Activated gamma-delta T cell treated with Interleukin-2 at 50 U/mL for 16 hours (primary cell): ENCODE measurements at regions not wholly inside any gene's neighbourhood (a gene's known extent, or its start where the extent isn't known, plus 50 kb on each side); places are given as distances from the start of the nearest gene placed in this dataset.

Experiments
- DNase-seq: peaks from one replicate; pipeline ENCODE4 v3.0.0-alpha.2; 2020

DNA sequence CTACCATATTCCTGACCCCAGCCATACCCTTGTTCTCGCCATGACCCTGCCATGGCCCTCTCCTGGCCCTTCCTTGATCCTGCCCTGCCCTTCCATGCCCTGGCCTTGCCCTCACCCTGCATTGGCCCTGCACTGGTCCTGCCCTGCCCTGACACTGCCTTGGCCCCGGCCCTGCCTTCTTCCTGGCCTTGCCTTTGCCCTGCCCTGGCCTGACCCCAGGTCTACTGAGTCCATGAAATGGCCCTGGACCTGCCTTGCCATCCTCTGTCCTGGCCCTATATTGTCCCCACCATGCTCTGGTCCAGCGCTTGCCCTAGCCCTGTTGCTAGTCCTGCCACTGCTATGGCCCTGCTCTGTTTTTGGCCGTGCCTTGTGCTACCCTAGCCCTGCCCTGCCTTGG lies 536.1 kb downstream of the FOXD4L6 start:
- DNase-seq: peak; percentile 2

DNA sequence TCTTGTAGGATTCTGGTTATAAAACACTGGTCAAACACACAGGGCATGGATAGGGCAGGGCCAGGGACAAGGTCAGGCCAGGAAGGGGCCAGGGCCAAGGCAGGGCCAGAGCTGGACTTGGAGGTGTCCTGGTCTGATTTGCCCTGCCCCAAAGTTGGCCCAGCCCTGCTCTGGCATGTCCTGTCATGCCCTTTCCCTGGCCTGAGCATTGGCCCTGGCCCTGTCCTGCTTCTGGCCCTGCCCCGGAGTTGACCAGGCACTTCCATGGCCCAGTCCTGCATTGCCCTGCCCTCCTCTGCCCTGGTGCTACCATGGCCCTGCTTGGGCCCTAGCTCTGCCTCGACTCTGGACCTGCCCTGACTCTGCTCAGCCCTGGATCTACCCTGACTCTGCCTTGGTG lies 536.6 kb downstream of the FOXD4L6 start:
- DNase-seq: peak; percentile 3

DNA sequence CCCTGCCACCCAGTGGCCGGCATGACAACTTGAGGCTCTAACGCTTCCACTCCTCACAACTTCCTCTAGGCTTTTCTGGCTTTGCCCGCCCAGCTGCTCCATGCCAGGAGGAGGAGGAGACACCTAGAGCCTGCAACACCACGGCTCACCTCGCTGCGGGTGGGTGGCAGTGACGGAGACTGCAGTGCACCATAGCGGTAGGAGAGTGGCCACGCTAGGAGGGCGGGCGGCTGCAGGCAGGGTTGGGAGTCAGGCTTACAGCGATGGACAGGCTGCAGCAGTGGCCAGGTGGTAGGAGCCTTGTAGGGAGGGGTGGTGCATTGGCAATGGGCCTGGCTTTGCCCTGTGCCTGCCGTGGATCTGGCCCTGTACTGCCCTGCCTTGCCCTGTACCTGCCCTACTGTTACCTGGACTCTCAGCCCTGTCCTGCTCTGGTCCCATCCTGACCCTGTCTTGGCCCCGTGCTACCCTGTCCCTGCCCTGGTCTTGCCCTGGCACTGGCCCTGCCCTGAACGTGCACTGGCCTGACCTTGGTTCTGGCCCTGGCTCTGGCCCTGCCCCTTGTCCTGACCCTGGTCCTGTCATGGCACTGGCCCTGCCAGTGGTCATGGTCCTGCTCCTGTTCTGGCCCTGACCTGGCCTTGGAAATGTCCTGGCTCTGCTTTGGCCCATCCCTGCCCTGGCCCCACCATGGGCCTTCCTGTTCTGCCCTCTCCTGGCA lies 540.8 kb downstream of the FOXD4L6 start:
- peak; percentile 1 for DNase-seq

DNA sequence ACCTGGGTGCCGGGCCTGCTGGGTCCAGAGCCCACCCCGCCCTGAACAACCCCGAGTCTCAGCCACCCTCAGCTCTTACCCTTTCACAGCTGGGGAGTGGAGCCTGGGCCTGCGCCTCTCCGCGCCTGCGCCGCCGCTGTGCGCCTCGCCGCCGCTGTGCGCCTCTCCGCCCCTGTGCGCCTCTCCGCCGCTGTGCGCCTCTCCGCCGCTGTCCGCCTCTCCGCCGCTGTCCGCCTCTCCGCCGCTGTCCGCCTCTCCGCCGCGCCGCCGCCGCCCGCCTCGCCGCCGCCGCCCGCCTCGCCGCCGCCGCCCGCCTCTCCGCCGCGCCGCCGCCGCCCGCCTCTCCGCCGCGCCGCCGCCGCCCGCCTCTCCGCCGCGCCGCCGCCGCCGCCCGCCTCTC lies 544.4 kb downstream of the FOXD4L6 start:
- peak; percentile 2 for DNase-seq

DNA sequence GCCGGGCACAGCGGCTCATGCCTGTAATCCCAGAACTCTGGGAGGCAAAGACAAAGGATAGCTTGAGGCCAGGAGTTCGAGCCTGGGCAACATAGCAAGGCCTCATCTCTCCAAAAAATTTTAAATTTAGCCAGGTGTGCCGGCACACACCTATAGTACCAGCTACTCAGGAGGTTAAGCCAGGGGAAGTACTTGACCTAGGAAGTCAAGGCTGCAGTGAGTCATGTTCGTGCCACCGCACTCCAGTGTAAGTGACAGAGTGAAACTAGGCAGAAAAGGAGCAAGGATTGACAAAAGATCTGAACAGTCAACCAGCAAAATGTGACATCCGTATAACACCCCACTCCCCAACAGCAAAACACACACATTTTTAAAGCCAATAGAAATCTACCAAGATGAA lies 545.3 kb downstream of the FOXD4L6 start:
- DNase-seq: peak; percentile 3

DNA sequence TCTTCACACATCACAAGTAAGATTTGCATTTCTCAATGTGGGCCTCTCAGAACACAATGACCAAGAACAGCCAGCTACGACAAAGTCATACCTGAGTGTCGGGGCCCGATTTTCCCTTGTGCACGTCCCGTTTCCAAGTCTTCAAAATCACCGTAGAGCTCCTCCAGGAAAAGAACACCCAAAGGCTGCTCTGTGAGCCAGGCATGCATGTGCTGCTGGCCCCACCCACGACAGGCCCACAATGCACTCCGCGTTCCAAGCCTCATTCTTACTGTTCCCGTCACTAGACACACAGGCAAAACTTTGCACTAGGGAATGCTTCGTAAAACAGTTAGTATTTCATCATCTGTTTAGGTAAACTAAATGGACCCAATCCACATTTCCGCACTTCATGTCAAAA lies 549.6 kb downstream of the FOXD4L6 start:
- DNase-seq: peak; percentile 1
